ENCODE measurements at regions not wholly inside any gene's neighbourhood (a gene's known extent, or its start where the extent isn't known, plus 50 kb on each side); places are given as distances from the start of the nearest gene placed in this dataset.

GRCh38 chr2:147364597-147364996 is 480.2 kb upstream of the ACVR2A start:
- 56% methylated on average over 3 of the region's 3 CpGs for WGBS
- Histone ChIP-seq H3K4me1 (no peaks in the 10 kb centered on the region), H3K4me3 (no peak overlapping the region), H3K27me3 (no peaks in the 10 kb centered on the region), H3K36me3 (no peaks in the 10 kb centered on the region), H3K27ac (no peak overlapping the region), H3K9me3 (no peaks in the 10 kb centered on the region)
- no peak for TF ChIP-seq POLR2A (IDR thresholded peaks at IDR 0.05)
- no peak for TF ChIP-seq POLR2AphosphoS5 (IDR thresholded peaks at IDR 0.05)
- no peak for TF ChIP-seq CTCF (IDR thresholded peaks at IDR 0.05)
- no peak for TF ChIP-seq EP300 (IDR thresholded peaks at IDR 0.05)
- no peak for DNase-seq (ENCODE audit: low spot score in 2 of 2)

- no peak for DNase-seq (ENCODE audit: low spot score in 2 of 2)
- H3K4me1 ChIP-seq = no peaks in the 10 kb centered on the region
- no peaks in the 10 kb centered on the region for H3K36me3 ChIP-seq
- 99% methylated on average over 4 of the region's 4 CpGs for WGBS
- no peaks in the 10 kb centered on the region for H3K9me3 ChIP-seq
- no peak overlapping the region for H3K4me3 ChIP-seq
- TF ChIP-seq POLR2AphosphoS5 (IDR thresholded peaks at IDR 0.05) = no peak
- TF ChIP-seq CTCF (IDR thresholded peaks at IDR 0.05) = no peak
- no peak for TF ChIP-seq EP300 (IDR thresholded peaks at IDR 0.05)
- no peak for TF ChIP-seq POLR2A (IDR thresholded peaks at IDR 0.05)
- no peak overlapping the region for H3K27ac ChIP-seq
- H3K27me3 ChIP-seq = no peaks in the 10 kb centered on the region
Measured at GRCh38 chr2:147363181-147363580, 481.6 kb upstream of the ACVR2A start.

GRCh38 chr2:147358375-147358774 is 486.5 kb upstream of the ACVR2A start:
- WGBS = 78% methylated on average over 1 of the region's 1 CpG

GRCh38 chr2:147356157-147356556 is 488.7 kb upstream of the ACVR2A start:
- DNase-seq (ENCODE audit: low spot score in 2 of 2) = no peak
- Histone ChIP-seq H3K27ac (no peak overlapping the region), H3K4me3 (no peak overlapping the region), H3K36me3 (no peaks in the 10 kb centered on the region), H3K9me3 (no peaks in the 10 kb centered on the region), H3K27me3 (no peaks in the 10 kb centered on the region), H3K4me1 (no peaks in the 10 kb centered on the region)
- WGBS = 75% methylated on average over 4 of the region's 4 CpGs
- TF ChIP-seq POLR2AphosphoS5 (IDR thresholded peaks at IDR 0.05) = no peak
- TF ChIP-seq CTCF (IDR thresholded peaks at IDR 0.05) = no peak
- TF ChIP-seq POLR2A (IDR thresholded peaks at IDR 0.05) = no peak
- no peak for TF ChIP-seq EP300 (IDR thresholded peaks at IDR 0.05)

More at GRCh38 chr2:147358375-147358774, 486.5 kb upstream of the ACVR2A start:
- no peak for DNase-seq (ENCODE audit: low spot score in 2 of 2)
- no peaks in the 10 kb centered on the region for H3K9me3 ChIP-seq
- no peaks in the 10 kb centered on the region for H3K27me3 ChIP-seq
- H3K4me1 ChIP-seq = no peaks in the 10 kb centered on the region
- H3K36me3 ChIP-seq = no peaks in the 10 kb centered on the region
- no peak overlapping the region for H3K27ac ChIP-seq
- H3K4me3 ChIP-seq = no peak overlapping the region
- TF ChIP-seq CTCF (IDR thresholded peaks at IDR 0.05) = no peak
- no peak for TF ChIP-seq POLR2AphosphoS5 (IDR thresholded peaks at IDR 0.05)
- no peak for TF ChIP-seq POLR2A (IDR thresholded peaks at IDR 0.05)
- no peak for TF ChIP-seq EP300 (IDR thresholded peaks at IDR 0.05)

- TF ChIP-seq POLR2AphosphoS5 (IDR thresholded peaks at IDR 0.05) = no peak
- TF ChIP-seq POLR2A (IDR thresholded peaks at IDR 0.05) = no peak
- TF ChIP-seq CTCF (IDR thresholded peaks at IDR 0.05) = no peak
- no peak for TF ChIP-seq EP300 (IDR thresholded peaks at IDR 0.05)
- Histone ChIP-seq H3K9me3 (no peaks in the 10 kb centered on the region), H3K27me3 (no peaks in the 10 kb centered on the region), H3K36me3 (no peaks in the 10 kb centered on the region), H3K4me3 (no peak overlapping the region), H3K27ac (no peak overlapping the region), H3K4me1 (no peaks in the 10 kb centered on the region)
- DNase-seq (ENCODE audit: low spot score in 2 of 2) = no peak
- 84% methylated on average over 4 of the region's 4 CpGs for WGBS
Measured at GRCh38 chr2:147355706-147356105, 489.1 kb upstream of the ACVR2A start.

Data from suprapubic skin (tissue), 4 donors.